C4-2B (cell line): ENCODE measurements at regions not wholly inside any gene's neighbourhood (a gene's known extent, or its start where the extent isn't known, plus 50 kb on each side); places are given as distances from the start of the nearest gene placed in this dataset.

Experiments
- H3K27ac ChIP-seq: fragments of 450-650 bp; 2 replicates; pipeline ENCODE4 v1.5.1; 2017
- CTCF ChIP-seq: fragments of 450-650 bp; conservative IDR thresholded peaks from 2 replicates; pipeline ENCODE4 v1.5.1; 2017; ENCODE audit warnings: mild to moderate bottlenecking
- ZFX ChIP-seq: fragments of 450-650 bp; IDR thresholded peaks from 2 replicates; pipeline ENCODE4 v1.6.1; 2017

GRCh38 chr14:105805701-105806100, 279.3 kb downstream of the TMEM121 start:
- H3K27ac ChIP-seq = no peak overlapping the region
- TF ChIP-seq ZFX (no peak), CTCF (no peak)

- no peak for TF ChIP-seq ZFX
- TF ChIP-seq CTCF = no peak
Observed at GRCh38 chr14:105806568-105806967, 280.2 kb downstream of the TMEM121 start.

GRCh38 chr14:105817971-105818711, 291.8 kb downstream of the TMEM121 start:
- no peak overlapping the region for H3K27ac ChIP-seq
- TF ChIP-seq CTCF = no peak
- no peak for TF ChIP-seq ZFX

More at GRCh38 chr14:105806568-105806967, 280.2 kb downstream of the TMEM121 start:
- no peak overlapping the region for H3K27ac ChIP-seq

- no peak overlapping the region for H3K27ac ChIP-seq
- TF ChIP-seq ZFX (no peak), CTCF (no peak)
Observed at GRCh38 chr14:105818712-105819005, 292.3 kb downstream of the TMEM121 start.

- H3K27ac ChIP-seq = no peak overlapping the region
- no peak for TF ChIP-seq CTCF
- no peak for TF ChIP-seq ZFX
Observed at GRCh38 chr14:105830171-105830570, 303.8 kb downstream of the TMEM121 start.

GRCh38 chr14:105836160-105836559, 309.8 kb downstream of the TMEM121 start:
- no peak overlapping the region for H3K27ac ChIP-seq
- TF ChIP-seq ZFX (no peak), CTCF (no peak)

GRCh38 chr14:105836730-105837129, 310.3 kb downstream of the TMEM121 start:
- no peak for TF ChIP-seq ZFX
- TF ChIP-seq CTCF = no peak
- H3K27ac ChIP-seq = no peak overlapping the region
